Sigmoid colon (tissue), 6 donors: ENCODE measurements at regions not wholly inside any gene's neighbourhood (a gene's known extent, or its start where the extent isn't known, plus 50 kb on each side); places are given as distances from the start of the nearest gene placed in this dataset.

Experiments
- DNase-seq: peaks from one replicate; pipeline ENCODE4 v3.0.0-alpha.2; 2019
- H3K27ac ChIP-seq, 4 donors: fragments of 200-600 bp; sonication (generic); one replicate each; pipeline ENCODE4 v1.5.1; 2016 to 2019; ENCODE audit warnings: mild to moderate bottlenecking in 1 of 4
- H3K27me3 ChIP-seq, 3 donors: fragments of 200-600 bp; sonication (generic); one replicate each; pipeline ENCODE4 v1.5.1; 2019; ENCODE audit warnings: mild to moderate bottlenecking in 1 of 3
- H3K36me3 ChIP-seq, 4 donors: fragments of 200-600 bp; sonication (generic); one replicate each; pipeline ENCODE4 v1.5.1; 2016 to 2019
- H3K4me1 ChIP-seq, 4 donors: fragments of 200-600 bp; sonication (generic); one replicate each; pipeline ENCODE4 v1.5.1; 2017 to 2019
- H3K4me3 ChIP-seq, 4 donors: fragments of 200-600 bp; sonication (generic); one replicate each; pipeline ENCODE4 v1.5.1; 2017 to 2019; ENCODE audit warnings: mild to moderate bottlenecking in 2 of 4, moderate library complexity in 1 of 4
- H3K9me3 ChIP-seq, 4 donors: fragments of 200-600 bp in 3 of 4; sonication (generic) in 3 of 4; one replicate each; pipeline versions ENCODE4 v1.5.1 to v1.6.1; 2013 to 2019
- CTCF ChIP-seq, 4 experiments: fragments of 450-650 bp in 3 of 4; fragments of 200-600 bp in 1 of 4; IDR thresholded peaks; one replicate each; pipeline ENCODE4 v1.5.1; 2016 to 2019; ENCODE audit warnings: antibody characterized with exemption in 4 of 4, mild to moderate bottlenecking in 3 of 4, moderate library complexity in 2 of 4
- EP300 ChIP-seq, 4 donors: sonication (generic); formaldehyde crosslinking; IDR thresholded peaks; one replicate each; pipeline ENCODE4 v1.6.1; 2017; ENCODE audit warnings: antibody characterized with exemption in 4 of 4
- POLR2A ChIP-seq, 2 donors: fragments of 450-650 bp; IDR thresholded peaks; one replicate each; pipeline ENCODE4 v1.6.1; 2016; ENCODE audit warnings: antibody characterized with exemption in 2 of 2, mild to moderate bottlenecking in 2 of 2, moderate library complexity in 2 of 2
- POLR2AphosphoS5 ChIP-seq, 4 donors: sonication (generic); formaldehyde crosslinking; IDR thresholded peaks; one replicate each; pipeline ENCODE4 v1.6.1; 2017; ENCODE audit warnings: antibody characterized with exemption in 4 of 4
- WGBS, 2 donors: extraction: QIAGEN DNeasy Blood & Tissue Kit; methylation state at CpG; one replicate each; pipeline ENCODE4 v1.1.7; 2013; 5-methylcytosine and 5-hydroxymethylcytosine counted together
- intact Hi-C: fragments of 100-400 bp; cut with DNase I; formaldehyde crosslinking; loops from one replicate; pipeline ENCODE4 v1.15.1; 2023
- donor health status: healthy with polysubstance abuse.
- donor health status: healthy.

- H3K27ac ChIP-seq, result no peak overlapping the region
- no peaks in the 10 kb centered on the region for H3K36me3 ChIP-seq
- WGBS, 2 donors, result 70 to 76% methylated on average over 3 of the region's 3 CpGs
- H3K4me3 ChIP-seq, result no peak overlapping the region
- intact Hi-C loops, result no loop called here
- H3K27me3 ChIP-seq, result no peaks in the 10 kb centered on the region
- H3K4me1 ChIP-seq, result no peaks in the 10 kb centered on the region
- no peak for DNase-seq
- H3K9me3 ChIP-seq, result no peaks in the 10 kb centered on the region
- TF ChIP-seq POLR2A (IDR thresholded peaks at IDR 0.05), result no peak
Measured at GRCh38 chr6:76892542-76892941, 570.7 kb downstream of the HTR1B start.

DNA sequence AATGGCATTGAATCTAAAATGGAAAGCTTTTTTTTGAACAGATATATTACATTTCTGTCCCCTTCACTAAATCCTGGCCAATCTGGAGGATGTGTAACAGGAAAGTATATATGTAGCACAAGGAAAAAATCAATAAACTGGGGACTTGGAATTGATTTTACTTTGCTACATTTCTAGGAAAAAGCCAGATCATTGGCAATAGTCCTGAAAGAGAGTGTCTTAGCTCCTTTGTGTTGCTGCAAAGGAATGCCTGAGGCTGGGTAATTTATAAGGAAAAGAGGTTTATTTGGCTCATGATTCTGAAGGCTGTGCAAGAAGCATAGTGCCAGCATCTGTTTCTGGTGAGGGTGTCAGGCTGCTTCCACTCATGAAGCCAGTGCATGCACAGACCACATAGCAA lies 574.9 kb downstream of the HTR1B start:
- Histone ChIP-seq H3K9me3 (no peaks in the 10 kb centered on the region), H3K4me3 (no peak overlapping the region), H3K36me3 (no peaks in the 10 kb centered on the region), H3K27me3 (no peaks in the 10 kb centered on the region), H3K4me1 (no peaks in the 10 kb centered on the region), H3K27ac (no peak overlapping the region)
- TF ChIP-seq EP300 (IDR thresholded peaks at IDR 0.05), result no peak
- no peak for TF ChIP-seq POLR2A (IDR thresholded peaks at IDR 0.05)
- TF ChIP-seq CTCF (IDR thresholded peaks at IDR 0.05), result no peak
- TF ChIP-seq POLR2AphosphoS5 (IDR thresholded peaks at IDR 0.05), result no peak
- intact Hi-C loops, result no loop called here
- no peak for DNase-seq

- no peaks in the 10 kb centered on the region for H3K36me3 ChIP-seq
- WGBS, 2 donors, result 79 to 87% methylated on average over 3 of the region's 3 CpGs
- no peaks in the 10 kb centered on the region for H3K4me1 ChIP-seq
- TF ChIP-seq POLR2A (IDR thresholded peaks at IDR 0.05) (no peak), EP300 (IDR thresholded peaks at IDR 0.05) (no peak), CTCF (IDR thresholded peaks at IDR 0.05) (no peak), POLR2AphosphoS5 (IDR thresholded peaks at IDR 0.05) (no peak)
- no peaks in the 10 kb centered on the region for H3K9me3 ChIP-seq
- DNase-seq, result no peak
- intact Hi-C loops, result no loop called here
- no peak overlapping the region for H3K27ac ChIP-seq
- H3K4me3 ChIP-seq, result no peak overlapping the region
- no peaks in the 10 kb centered on the region for H3K27me3 ChIP-seq
Measured at GRCh38 chr6:76886900-76887299, 576.4 kb downstream of the HTR1B start.

GRCh38 chr6:76885861-76886301 lies 577.4 kb downstream of the HTR1B start:
- Histone ChIP-seq H3K36me3 (no peaks in the 10 kb centered on the region), H3K27ac (no peak overlapping the region), H3K9me3 (no peaks in the 10 kb centered on the region), H3K4me3 (no peak overlapping the region), H3K4me1 (no peaks in the 10 kb centered on the region), H3K27me3 (no peaks in the 10 kb centered on the region)
- intact Hi-C loops, result no loop called here
- WGBS, 2 donors, result 59 to 72% methylated on average over 2 of the region's 2 CpGs
- no peak for DNase-seq
- no peak for TF ChIP-seq POLR2AphosphoS5 (IDR thresholded peaks at IDR 0.05)
- no peak for TF ChIP-seq CTCF (IDR thresholded peaks at IDR 0.05)
- TF ChIP-seq EP300 (IDR thresholded peaks at IDR 0.05), result no peak
- no peak for TF ChIP-seq POLR2A (IDR thresholded peaks at IDR 0.05)

DNA sequence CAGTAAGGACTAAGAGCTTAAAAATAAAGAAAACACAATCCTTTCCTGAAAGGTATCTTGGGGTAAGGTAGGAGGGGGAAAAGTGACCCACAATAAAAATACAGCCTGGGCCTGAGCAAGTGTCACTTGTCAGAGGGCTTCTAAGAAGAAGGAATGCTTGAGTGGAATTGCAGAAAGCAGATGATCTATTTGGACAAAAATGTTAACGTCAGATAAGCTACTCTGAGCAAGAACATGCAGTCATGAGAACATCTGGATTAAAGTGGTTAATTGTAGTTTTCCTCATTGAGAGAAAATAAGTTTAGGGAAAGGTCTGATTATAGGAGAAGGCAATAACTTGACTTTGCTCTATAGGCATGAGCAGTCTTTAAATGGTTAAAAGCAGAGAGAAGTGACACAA lies 581.9 kb downstream of the HTR1B start:
- intact Hi-C loops, result no loop called here
- Histone ChIP-seq H3K27ac (no peak overlapping the region), H3K27me3 (no peaks in the 10 kb centered on the region), H3K9me3 (no peaks in the 10 kb centered on the region), H3K4me3 (no peak overlapping the region), H3K4me1 (no peaks in the 10 kb centered on the region), H3K36me3 (no peaks in the 10 kb centered on the region)
- no peak for TF ChIP-seq POLR2AphosphoS5 (IDR thresholded peaks at IDR 0.05)
- TF ChIP-seq CTCF (IDR thresholded peaks at IDR 0.05), result no peak
- TF ChIP-seq EP300 (IDR thresholded peaks at IDR 0.05), result no peak
- no peak for TF ChIP-seq POLR2A (IDR thresholded peaks at IDR 0.05)
- WGBS, 2 donors, result 78 to 89% methylated on average over 1 of the region's 1 CpG
- no peak for DNase-seq
